ENCODE measurements at regions not wholly inside any gene's neighbourhood (a gene's known extent, or its start where the extent isn't known, plus 50 kb on each side); places are given as distances from the start of the nearest gene placed in this dataset.
"Not testable (repeated sequence)": the region's sequence is repeated elsewhere in the genome, so short reads cannot be mapped to it uniquely, and the experiment has no call there.

DNA sequence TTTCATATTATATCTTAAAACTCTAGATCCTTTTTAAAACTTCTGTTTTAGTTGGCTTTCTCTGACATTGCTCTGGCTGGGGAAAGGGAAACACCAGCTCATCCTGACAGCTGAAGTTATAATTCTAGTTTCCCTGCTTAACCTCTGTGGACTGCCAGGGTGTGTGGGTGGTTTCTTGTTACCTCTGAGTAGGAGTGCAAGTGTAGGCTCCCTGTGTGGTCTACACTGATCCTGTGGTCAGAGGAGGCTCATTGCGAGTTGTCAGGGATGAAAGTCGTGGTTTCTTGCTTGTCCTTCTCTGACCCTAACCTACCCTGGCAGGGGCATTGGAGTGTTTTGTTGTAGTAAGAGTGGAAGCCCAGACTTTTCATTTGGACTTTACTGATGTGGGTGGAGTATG lies 221.0 kb downstream of the UTP18 start:
- TF ChIP-seq, protein P1, sequence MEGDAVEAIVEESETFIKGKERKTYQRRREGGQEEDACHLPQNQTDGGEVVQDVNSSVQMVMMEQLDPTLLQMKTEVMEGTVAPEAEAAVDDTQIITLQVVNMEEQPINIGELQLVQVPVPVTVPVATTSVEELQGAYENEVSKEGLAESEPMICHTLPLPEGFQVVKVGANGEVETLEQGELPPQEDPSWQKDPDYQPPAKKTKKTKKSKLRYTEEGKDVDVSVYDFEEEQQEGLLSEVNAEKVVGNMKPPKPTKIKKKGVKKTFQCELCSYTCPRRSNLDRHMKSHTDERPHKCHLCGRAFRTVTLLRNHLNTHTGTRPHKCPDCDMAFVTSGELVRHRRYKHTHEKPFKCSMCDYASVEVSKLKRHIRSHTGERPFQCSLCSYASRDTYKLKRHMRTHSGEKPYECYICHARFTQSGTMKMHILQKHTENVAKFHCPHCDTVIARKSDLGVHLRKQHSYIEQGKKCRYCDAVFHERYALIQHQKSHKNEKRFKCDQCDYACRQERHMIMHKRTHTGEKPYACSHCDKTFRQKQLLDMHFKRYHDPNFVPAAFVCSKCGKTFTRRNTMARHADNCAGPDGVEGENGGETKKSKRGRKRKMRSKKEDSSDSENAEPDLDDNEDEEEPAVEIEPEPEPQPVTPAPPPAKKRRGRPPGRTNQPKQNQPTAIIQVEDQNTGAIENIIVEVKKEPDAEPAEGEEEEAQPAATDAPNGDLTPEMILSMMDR (IDR thresholded peaks at IDR 0.05; ENCODE audit: low read depth, low read length, missing control alignments): no peak
- H3K4me3 ChIP-seq (ENCODE audit: low read depth, low read length): no peak overlapping the region
- no peak for DNase-seq (ENCODE audit: low read depth)

DNA sequence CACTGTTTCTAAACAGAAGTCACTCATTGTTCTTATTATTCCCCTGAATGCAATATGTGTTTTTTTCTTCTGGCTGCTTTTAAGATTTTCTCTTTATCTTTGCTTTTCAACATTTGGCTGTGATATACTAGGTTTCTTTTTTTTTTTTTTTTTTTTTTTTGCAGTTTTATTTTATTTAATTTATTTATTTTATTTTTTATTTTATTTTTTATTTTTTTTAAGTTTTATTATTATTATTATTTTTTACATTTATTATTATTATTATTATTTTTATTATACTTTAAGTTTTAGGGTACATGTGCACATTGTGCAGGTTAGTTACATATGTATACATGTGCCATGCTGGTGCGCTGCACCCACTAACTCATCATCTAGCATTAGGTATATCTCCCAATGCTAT lies 221.9 kb downstream of the UTP18 start:
- not testable (repeated sequence) for DNase-seq (ENCODE audit: low read depth); H3K4me3 ChIP-seq (ENCODE audit: low read depth, low read length)

DNA sequence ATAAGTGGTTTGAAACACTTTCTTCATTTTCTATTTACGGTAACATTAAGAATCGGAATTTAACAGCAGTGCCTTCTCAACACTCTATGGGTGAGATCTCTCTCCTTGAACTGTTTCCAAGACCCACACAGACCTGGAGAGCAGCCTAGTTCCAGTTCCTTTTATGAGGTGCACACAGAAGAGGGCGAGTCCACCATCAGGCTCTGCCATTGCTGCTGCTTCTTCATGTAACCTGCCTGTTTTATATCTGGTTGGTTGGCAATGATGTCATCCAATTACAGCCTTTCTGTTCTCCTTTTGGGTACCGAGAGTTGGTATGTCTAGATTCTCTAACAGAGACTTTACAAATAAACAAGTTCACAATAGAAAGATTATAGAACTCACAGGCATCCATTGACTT lies 225.7 kb downstream of the UTP18 start:
- TF ChIP-seq, protein P1 (IDR thresholded peaks at IDR 0.05; ENCODE audit: low read depth, low read length, missing control alignments): no peak
- H3K4me3 ChIP-seq (ENCODE audit: low read depth, low read length): no peak overlapping the region
- no peak for DNase-seq (ENCODE audit: low read depth)

DNA sequence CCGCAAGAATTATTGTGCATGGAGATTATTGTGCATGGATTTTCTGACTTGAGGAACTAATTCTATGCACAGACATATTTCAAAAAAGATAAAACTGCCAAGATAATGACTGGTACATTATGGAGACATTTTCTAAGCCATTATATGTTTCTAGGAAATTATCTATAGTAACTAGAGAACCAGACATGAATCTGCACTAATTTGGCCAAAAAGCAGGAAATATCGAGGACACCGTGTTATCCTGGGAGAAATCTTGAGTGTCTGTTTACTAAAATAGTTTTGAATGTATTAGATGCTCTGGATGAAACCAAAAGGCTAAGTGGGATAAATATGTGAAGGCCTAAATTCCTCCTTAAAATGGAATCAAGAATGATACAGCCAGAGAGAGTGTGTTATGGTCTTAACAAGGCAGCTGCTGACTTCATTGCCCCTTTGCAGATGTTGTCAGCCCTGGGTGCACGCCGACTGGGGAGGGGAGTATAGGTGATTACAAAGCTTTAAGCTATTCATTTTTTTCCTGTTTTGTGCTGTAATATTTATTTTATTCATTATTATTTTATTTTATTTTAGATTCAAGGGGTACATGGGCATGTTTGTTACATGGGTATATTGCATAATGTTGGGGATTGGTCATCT lies 226.7 kb downstream of the UTP18 start:
- no peak overlapping the region for H3K4me3 ChIP-seq (ENCODE audit: low read depth, low read length)
- TF ChIP-seq, protein P1 (IDR thresholded peaks at IDR 0.05; ENCODE audit: low read depth, low read length, missing control alignments): no peak
- DNase-seq (ENCODE audit: low read depth): no peak

DNA sequence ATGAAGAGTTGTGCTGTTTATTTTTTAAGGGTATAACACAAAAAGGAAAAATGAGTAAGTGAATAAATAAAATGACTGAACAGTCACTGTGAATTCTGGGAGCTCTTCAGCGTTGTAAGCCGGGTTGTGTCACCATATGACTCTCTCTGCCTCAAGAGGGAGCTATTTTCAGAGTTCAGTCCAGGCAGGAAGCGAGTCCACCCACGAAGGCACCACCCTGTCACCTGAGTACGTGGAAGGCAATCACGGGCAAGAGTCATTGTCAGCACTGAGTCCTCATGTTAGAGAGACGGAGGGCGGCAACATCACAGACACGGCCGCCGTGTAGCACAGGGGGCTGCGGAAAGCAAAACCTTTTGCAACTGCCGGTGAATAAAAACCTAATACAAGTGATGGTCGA lies 227.6 kb downstream of the UTP18 start:
- TF ChIP-seq, protein P1 (IDR thresholded peaks at IDR 0.05; ENCODE audit: low read depth, low read length, missing control alignments): peak; percentile 36
- DNase-seq (ENCODE audit: low read depth): no peak
- H3K4me3 ChIP-seq (ENCODE audit: low read depth, low read length): no peak overlapping the region

DNA sequence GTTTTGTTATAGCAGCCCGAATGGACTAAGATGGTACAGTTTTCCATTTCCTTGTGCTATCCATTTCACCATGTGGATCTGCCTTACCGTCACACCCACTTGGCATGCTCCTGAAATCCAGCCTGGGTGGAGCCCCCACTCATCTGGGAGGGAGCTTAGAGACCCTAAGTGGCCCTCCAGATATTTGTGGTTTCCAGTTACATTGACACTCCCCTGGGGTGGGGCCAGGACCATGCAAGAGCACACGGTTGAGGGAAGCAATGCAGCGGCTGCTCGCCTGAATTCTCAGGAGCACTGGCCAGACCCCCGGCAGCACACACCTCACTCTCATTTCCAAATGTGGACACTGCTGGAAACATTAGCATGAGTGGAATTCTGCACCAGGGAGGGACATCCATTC lies 231.1 kb downstream of the UTP18 start:
- no peak overlapping the region for H3K4me3 ChIP-seq (ENCODE audit: low read depth, low read length)
- TF ChIP-seq, protein P1 (IDR thresholded peaks at IDR 0.05; ENCODE audit: low read depth, low read length, missing control alignments): no peak
- DNase-seq (ENCODE audit: low read depth): no peak

DNA sequence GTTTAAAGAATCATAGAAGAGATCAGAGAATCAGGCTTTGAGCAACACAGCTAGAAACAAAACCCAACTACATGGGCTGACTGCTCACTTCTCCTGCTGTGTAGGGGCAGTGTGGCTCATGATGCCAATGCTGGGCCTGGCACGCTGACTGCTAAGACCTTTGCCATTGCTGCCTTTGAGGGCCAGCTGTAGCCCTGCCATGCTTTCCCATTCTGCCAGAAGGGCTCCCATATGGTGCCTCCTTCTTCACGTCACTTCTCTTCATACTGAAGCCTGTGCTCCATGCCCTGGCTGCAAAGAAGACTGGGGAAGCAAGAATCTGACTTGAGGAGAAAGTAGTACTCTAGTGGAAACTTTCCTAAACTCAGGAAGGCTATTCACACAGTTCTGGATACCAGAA lies 232.9 kb downstream of the UTP18 start:
- TF ChIP-seq, protein P1 (IDR thresholded peaks at IDR 0.05; ENCODE audit: low read depth, low read length, missing control alignments): no peak
- DNase-seq (ENCODE audit: low read depth): no peak
- H3K4me3 ChIP-seq (ENCODE audit: low read depth, low read length): no peak overlapping the region

Data from GM12864 (cell line).